Upper lobe of right lung (tissue), 1 donor: ENCODE measurements at regions not wholly inside any gene's neighbourhood (a gene's known extent, or its start where the extent isn't known, plus 50 kb on each side); places are given as distances from the start of the nearest gene placed in this dataset.

Experiments used
- ATAC-seq: fragments of 200-7000 bp; cut with Tn5 transposase; one replicate; pipeline ENCODE4 v1.9.1; 2020; ENCODE audit warnings: mild to moderate bottlenecking, moderate library complexity
- DNase-seq: peaks from one replicate; pipeline ENCODE4 v3.0.0-alpha.2; 2020
- H3K27ac ChIP-seq: fragments of 200-600 bp; one replicate; pipeline ENCODE4 v1.8.0; 2022
- H3K27me3 ChIP-seq: fragments of 200-600 bp; one replicate; pipeline ENCODE4 v1.8.0; 2022; ENCODE audit warnings: mild to moderate bottlenecking
- H3K36me3 ChIP-seq: fragments of 200-600 bp; one replicate; pipeline ENCODE4 v1.8.0; 2022
- H3K4me1 ChIP-seq: fragments of 200-600 bp; one replicate; pipeline ENCODE4 v1.8.0; 2022
- H3K4me3 ChIP-seq: fragments of 200-600 bp; one replicate; pipeline ENCODE4 v1.8.0; 2022; ENCODE audit warnings: mild to moderate bottlenecking
- H3K9me3 ChIP-seq: fragments of 200-600 bp; one replicate; pipeline ENCODE4 v1.8.0; 2022
- intact Hi-C: fragments of 100-400 bp; cut with DNase I; formaldehyde crosslinking; loops from one replicate; pipeline ENCODE4 v1.11.0; 2022
- TF ChIP-seq, protein P1 (sequence below): fragments of 200-600 bp; IDR thresholded peaks from one replicate; pipeline ENCODE4 v1.8.0; 2022; ENCODE audit warnings: antibody characterized with exemption
- donor health status: DM: no; HTN: yes; CAD: no; lungs with severe emphysema.

DNA sequence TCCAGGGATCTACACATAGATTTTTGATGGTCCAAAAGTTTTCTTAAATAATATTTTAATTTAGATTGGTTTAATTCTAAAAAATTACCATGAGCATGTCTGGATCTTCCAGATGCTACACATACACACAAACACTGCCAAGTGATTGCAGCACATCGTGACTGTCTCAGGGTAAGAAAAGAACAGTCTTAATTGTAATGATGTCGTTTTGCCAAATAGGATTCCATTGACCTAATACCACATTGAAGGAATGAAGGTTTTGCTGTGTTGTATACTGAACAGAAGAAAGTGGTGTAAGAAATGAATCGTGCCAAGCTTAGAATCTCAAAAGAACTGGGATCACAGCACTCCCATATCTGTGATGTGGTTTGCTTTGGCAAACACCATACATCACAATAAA, 633.3 kb upstream of the CAMK1G start:
- TF ChIP-seq, protein P1, sequence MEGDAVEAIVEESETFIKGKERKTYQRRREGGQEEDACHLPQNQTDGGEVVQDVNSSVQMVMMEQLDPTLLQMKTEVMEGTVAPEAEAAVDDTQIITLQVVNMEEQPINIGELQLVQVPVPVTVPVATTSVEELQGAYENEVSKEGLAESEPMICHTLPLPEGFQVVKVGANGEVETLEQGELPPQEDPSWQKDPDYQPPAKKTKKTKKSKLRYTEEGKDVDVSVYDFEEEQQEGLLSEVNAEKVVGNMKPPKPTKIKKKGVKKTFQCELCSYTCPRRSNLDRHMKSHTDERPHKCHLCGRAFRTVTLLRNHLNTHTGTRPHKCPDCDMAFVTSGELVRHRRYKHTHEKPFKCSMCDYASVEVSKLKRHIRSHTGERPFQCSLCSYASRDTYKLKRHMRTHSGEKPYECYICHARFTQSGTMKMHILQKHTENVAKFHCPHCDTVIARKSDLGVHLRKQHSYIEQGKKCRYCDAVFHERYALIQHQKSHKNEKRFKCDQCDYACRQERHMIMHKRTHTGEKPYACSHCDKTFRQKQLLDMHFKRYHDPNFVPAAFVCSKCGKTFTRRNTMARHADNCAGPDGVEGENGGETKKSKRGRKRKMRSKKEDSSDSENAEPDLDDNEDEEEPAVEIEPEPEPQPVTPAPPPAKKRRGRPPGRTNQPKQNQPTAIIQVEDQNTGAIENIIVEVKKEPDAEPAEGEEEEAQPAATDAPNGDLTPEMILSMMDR = no peak
- ATAC-seq (no peak), DNase-seq (no peak)
- Histone ChIP-seq H3K4me3 (no peak overlapping the region), H3K27ac (no peak overlapping the region), H3K36me3 (no peaks in the 10 kb centered on the region), H3K27me3 (no peaks in the 10 kb centered on the region), H3K4me1 (no peaks in the 10 kb centered on the region), H3K9me3 (no peaks in the 10 kb centered on the region)
- intact Hi-C loops = no loop called here

DNA sequence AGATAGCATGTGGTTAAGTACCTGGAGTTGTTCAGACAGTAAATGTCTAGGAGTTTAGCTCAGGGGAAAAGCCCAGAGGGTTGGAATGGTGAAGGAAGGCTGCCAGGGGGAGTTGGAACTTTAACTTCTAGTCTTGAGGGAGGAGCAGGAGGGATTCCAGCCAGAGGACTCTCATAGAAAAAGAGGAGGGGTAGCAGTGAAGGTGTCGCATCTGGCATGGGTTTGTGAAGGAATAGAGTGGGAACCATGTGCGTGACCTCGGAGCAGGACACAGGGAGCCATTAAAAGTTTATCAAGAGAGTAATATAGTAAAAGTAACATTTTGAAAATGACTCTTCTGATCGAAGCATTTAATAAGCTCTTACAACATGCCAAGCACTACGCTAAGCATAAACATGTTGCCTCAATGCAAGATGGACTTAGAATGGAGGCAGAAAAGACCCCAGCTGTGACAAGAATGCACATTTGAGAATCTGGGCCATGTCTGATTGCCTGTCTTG, 632.4 kb upstream of the CAMK1G start:
- H3K4me3 ChIP-seq = no peak overlapping the region
- no peak for ATAC-seq
- no peaks in the 10 kb centered on the region for H3K27me3 ChIP-seq
- TF ChIP-seq, protein P1 = no peak
- H3K9me3 ChIP-seq = no peaks in the 10 kb centered on the region
- intact Hi-C loops = no loop called here
- H3K27ac ChIP-seq = no peak overlapping the region
- H3K4me1 ChIP-seq = no peaks in the 10 kb centered on the region
- no peak for DNase-seq
- no peaks in the 10 kb centered on the region for H3K36me3 ChIP-seq

DNA sequence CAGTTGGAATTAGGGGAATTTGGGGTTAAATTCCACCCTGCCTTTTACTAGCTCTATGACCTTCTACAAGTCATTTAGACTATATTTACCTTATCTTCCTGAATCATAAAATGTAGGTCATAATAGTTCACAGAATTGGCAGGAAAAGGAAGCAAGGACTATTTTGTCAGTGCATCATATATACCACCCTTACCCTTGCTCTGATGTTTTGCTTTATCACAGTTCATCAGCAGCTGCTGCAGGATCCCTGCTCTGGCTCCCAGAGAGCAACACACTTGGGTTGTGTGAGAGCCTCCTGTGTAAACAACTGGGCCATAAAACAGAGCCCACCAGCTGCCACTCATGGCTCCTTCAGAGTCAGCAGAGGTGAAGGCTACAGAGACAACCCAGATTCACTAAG, 631.6 kb upstream of the CAMK1G start:
- H3K27ac ChIP-seq = no peak overlapping the region
- no peaks in the 10 kb centered on the region for H3K4me1 ChIP-seq
- TF ChIP-seq, protein P1 = no peak
- DNase-seq = no peak
- H3K27me3 ChIP-seq = no peaks in the 10 kb centered on the region
- no peaks in the 10 kb centered on the region for H3K9me3 ChIP-seq
- H3K36me3 ChIP-seq = no peaks in the 10 kb centered on the region
- no peak for ATAC-seq
- intact Hi-C loops = no loop called here
- H3K4me3 ChIP-seq = no peak overlapping the region

DNA sequence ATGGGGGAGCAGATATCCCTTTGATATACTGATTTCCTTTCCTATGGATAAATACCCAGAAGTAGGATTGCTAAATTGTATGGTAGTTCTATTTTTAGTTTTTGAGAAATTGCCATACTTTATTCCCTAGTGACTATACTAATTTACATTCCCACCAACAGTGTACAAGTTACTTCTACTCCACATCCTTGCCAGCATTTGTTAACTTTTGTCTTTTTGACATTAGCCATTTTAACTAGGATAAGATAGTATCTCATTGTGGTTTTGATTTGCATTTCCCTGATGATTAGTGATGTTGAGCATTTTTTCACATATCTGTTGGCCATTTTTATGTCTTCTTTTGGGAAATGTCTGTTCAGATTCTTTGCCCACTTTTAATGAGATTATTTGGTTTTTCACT, 620.6 kb upstream of the CAMK1G start:
- no peak for DNase-seq
- Histone ChIP-seq H3K4me1 (no peaks in the 10 kb centered on the region), H3K27ac (no peak overlapping the region), H3K27me3 (no peaks in the 10 kb centered on the region), H3K9me3 (peaks cover 3% of the 10 kb centered on the region), H3K4me3 (no peak overlapping the region), H3K36me3 (no peaks in the 10 kb centered on the region)
- TF ChIP-seq, protein P1 = no peak
- no peak for ATAC-seq
- intact Hi-C loops = no loop called here

DNA sequence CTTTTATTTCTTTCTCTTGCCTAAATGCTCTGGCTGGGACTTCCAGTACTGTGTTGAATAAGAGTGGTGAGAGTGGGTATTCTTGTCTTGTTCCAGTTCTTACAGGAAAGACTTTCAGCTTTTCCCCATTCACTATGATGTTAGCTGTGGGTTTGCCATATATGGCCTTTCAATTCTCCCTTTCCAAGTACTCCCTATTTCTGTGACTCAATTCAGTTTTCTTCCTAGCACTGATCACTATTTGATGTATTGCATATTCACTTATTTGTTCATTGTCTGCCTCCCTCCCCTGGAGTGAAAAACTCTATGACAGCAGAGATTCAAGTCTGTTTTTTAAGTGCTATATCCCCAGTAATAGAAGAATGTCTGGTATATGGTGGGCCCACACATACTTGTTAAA, 618.2 kb upstream of the CAMK1G start:
- ATAC-seq = no peak
- Histone ChIP-seq H3K36me3 (no peaks in the 10 kb centered on the region), H3K9me3 (no peaks in the 10 kb centered on the region), H3K4me1 (no peaks in the 10 kb centered on the region), H3K4me3 (no peak overlapping the region), H3K27ac (no peak overlapping the region), H3K27me3 (no peaks in the 10 kb centered on the region)
- DNase-seq = no peak
- intact Hi-C loops = no loop called here
- TF ChIP-seq, protein P1 = no peak

DNA sequence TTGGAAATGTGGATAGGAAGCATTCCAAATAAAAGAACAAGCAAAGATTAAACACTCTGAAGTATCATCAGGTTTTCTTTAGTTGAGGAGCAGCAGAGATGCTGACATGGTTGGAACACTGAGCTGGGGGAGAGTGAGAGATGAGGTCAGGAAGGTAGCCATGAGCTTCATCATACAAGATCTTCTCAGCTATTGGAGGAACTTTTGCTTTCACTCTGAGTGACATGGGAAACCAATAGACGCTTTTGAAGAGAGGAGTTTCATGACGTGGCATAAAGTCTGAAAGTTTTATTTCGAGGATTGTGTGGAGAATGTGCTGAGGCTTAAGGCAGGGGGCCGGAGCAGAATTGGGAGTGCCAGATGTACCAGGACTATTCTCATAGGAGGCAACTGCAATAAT, 616.2 kb upstream of the CAMK1G start:
- ATAC-seq (no peak), DNase-seq (no peak)
- H3K4me3 ChIP-seq = no peak overlapping the region
- no peaks in the 10 kb centered on the region for H3K36me3 ChIP-seq
- intact Hi-C loops = no loop called here
- TF ChIP-seq, protein P1 = no peak
- H3K27ac ChIP-seq = no peak overlapping the region
- H3K9me3 ChIP-seq = no peaks in the 10 kb centered on the region
- H3K27me3 ChIP-seq = no peaks in the 10 kb centered on the region
- H3K4me1 ChIP-seq = no peaks in the 10 kb centered on the region
